ENCODE measurements at regions not wholly inside any gene's neighbourhood (a gene's known extent, or its start where the extent isn't known, plus 50 kb on each side); places are given as distances from the start of the nearest gene placed in this dataset.

DNA sequence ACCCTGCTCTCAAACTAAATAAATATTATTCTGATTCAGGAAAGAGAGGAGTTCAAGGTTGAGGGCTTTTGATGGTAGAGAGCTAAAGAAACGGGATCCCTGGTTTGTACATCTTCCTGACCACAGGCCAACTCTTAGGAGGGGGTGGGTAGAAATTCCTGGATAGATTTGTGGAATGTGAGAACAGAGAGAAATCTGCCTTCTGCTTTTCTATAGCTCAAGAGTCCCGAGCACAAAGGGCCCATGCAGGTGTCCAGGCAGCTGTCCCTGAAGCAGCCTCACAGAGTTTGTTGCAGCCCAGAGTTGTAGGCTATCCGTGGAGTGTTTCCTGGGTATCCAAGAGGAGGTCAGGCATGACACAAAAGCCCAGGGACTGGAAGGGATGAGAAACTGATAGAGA lies 198.6 kb downstream of the BCAT1 start:
- no peaks in the 10 kb centered on the region for H3K9me3 ChIP-seq
- no peaks in the 10 kb centered on the region for H3K36me3 ChIP-seq
- TF ChIP-seq CTCF (IDR thresholded peaks at IDR 0.05) = no peak
- intact Hi-C loops (cut with DNase I; ENCODE audit: low total_unique reads) = no loop called here
- H3K27me3 ChIP-seq = no peaks in the 10 kb centered on the region
- no peak for DNase-seq
- no peak overlapping the region for H3K27ac ChIP-seq
- H3K4me1 ChIP-seq = no peaks in the 10 kb centered on the region
- no peak overlapping the region for H3K4me3 ChIP-seq

GRCh38 chr12:24749171-24749570 lies 199.7 kb downstream of the BCAT1 start:
- no peak for TF ChIP-seq CTCF (IDR thresholded peaks at IDR 0.05)
- Histone ChIP-seq H3K27ac (no peak overlapping the region), H3K4me1 (no peaks in the 10 kb centered on the region), H3K4me3 (no peak overlapping the region), H3K9me3 (no peaks in the 10 kb centered on the region), H3K36me3 (no peaks in the 10 kb centered on the region), H3K27me3 (no peaks in the 10 kb centered on the region)
- no peak for DNase-seq
- intact Hi-C loops (cut with DNase I; ENCODE audit: low total_unique reads) = no loop called here

DNA sequence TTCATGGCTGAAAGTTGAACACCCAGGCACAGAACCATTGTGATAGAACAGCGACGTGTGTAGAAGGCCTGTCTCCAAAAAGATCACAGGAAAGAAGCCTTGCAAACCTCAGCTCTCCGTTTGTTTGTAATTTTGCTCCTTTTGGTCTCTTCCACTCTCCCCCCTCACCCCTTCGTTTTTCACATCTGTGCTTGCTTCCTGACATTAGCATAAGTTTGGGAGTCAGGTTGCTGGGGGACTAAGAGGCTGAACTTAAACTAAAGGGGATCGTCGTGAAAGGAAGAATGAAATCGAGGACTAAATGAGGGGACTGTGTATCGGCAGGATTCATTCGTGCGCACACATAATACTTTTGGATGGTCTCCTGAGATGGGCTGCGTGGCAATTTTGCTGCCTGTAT lies 200.6 kb downstream of the BCAT1 start:
- no peaks in the 10 kb centered on the region for H3K4me1 ChIP-seq
- no peaks in the 10 kb centered on the region for H3K9me3 ChIP-seq
- no peak overlapping the region for H3K4me3 ChIP-seq
- H3K27me3 ChIP-seq = no peaks in the 10 kb centered on the region
- DNase-seq = no peak
- H3K36me3 ChIP-seq = no peaks in the 10 kb centered on the region
- H3K27ac ChIP-seq = no peak overlapping the region
- intact Hi-C loops (cut with DNase I; ENCODE audit: low total_unique reads) = no loop called here
- no peak for TF ChIP-seq CTCF (IDR thresholded peaks at IDR 0.05)

DNA sequence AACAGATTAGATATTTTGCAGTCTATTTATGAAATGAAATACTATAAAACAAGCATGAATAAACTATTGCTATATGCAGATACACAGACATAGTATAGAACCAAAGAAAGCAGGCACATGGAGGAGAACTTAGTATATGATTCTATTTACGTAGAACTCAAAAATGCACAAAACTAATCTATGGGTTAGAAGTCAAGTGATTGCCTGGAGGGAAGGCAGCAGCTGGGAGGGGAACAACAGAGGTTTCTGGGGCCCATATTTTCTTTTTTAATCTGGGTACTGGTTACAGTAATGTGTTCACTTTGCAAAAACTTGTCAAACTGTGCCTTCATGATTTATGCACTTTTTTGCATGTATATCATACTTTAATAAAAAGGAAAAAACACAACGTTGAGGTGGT lies 202.0 kb downstream of the BCAT1 start:
- Histone ChIP-seq H3K36me3 (no peaks in the 10 kb centered on the region), H3K4me1 (no peaks in the 10 kb centered on the region), H3K4me3 (no peak overlapping the region), H3K27me3 (no peaks in the 10 kb centered on the region), H3K9me3 (no peaks in the 10 kb centered on the region), H3K27ac (no peak overlapping the region)
- no peak for TF ChIP-seq CTCF (IDR thresholded peaks at IDR 0.05)
- intact Hi-C loops (cut with DNase I; ENCODE audit: low total_unique reads) = no loop called here
- DNase-seq = no peak

GRCh38 chr12:24746006-24746671 lies 202.8 kb downstream of the BCAT1 start:
- Histone ChIP-seq H3K4me3 (no peak overlapping the region), H3K36me3 (no peaks in the 10 kb centered on the region), H3K27ac (no peak overlapping the region), H3K27me3 (no peaks in the 10 kb centered on the region), H3K9me3 (no peaks in the 10 kb centered on the region), H3K4me1 (no peaks in the 10 kb centered on the region)
- intact Hi-C loops (cut with DNase I; ENCODE audit: low total_unique reads) = no loop called here
- no peak for TF ChIP-seq CTCF (IDR thresholded peaks at IDR 0.05)
- DNase-seq = no peak
